Pancreas (tissue), 10 donors: ENCODE measurements at regions not wholly inside any gene's neighbourhood (a gene's known extent, or its start where the extent isn't known, plus 50 kb on each side); places are given as distances from the start of the nearest gene placed in this dataset.

Experiments
- ATAC-seq, 4 donors: fragments of 200-7000 bp; cut with Tn5 transposase; one replicate each; pipeline versions ENCODE4 v1.8.0 to v1.9.1; 2020; ENCODE audit warnings: mild to moderate bottlenecking in 4 of 4, moderate library complexity in 4 of 4
- DNase-seq, 6 donors: peaks; one replicate each; pipeline ENCODE4 v3.0.0-alpha.2; 2020
- FAIRE-seq: peaks from 2 replicates; lab custom pipeline; 2012; peaks lifted over from hg19 to GRCh38; lab: Jason Lieb, UNC
- H3K27ac ChIP-seq, 4 donors: fragments of 200-600 bp; sonication (generic); 1 replicate in 3 of 4; 2 replicates in 1 of 4; pipeline versions ENCODE4 v1.5.0 to v1.8.0; 2020
- H3K27me3 ChIP-seq, 4 donors: fragments of 200-600 bp; one replicate each; pipeline ENCODE4 v1.8.0; 2021
- H3K36me3 ChIP-seq, 3 donors: fragments of 200-600 bp; sonication (generic) in 1 of 3; one replicate each; pipeline versions ENCODE4 v1.5.0 to v1.8.0; 2020 to 2021
- H3K4me1 ChIP-seq, 3 donors: fragments of 200-600 bp; one replicate each; pipeline ENCODE4 v1.8.0; 2021
- H3K4me3 ChIP-seq, 4 donors: fragments of 200-600 bp; sonication (generic) in 2 of 4; one replicate each; pipeline versions ENCODE4 v1.5.0 to v1.8.0; 2020 to 2021
- H3K9me3 ChIP-seq, 4 donors: fragments of 200-600 bp; one replicate each; pipeline ENCODE4 v1.8.0; 2021
- WGBS, 2 donors: extraction: QIAGEN DNeasy Blood & Tissue Kit; methylation state at CpG; one replicate each; pipeline ENCODE4 v1.1.7; 2013; 5-methylcytosine and 5-hydroxymethylcytosine counted together
- intact Hi-C, 3 donors: fragments of 100-400 bp; cut with DNase I; formaldehyde crosslinking; loops; one replicate each; pipeline versions ENCODE4 v1.11.1 to v1.14.2; 2022
- TF ChIP-seq, protein P1 (sequence below), 4 donors: fragments of 200-600 bp; sonication (generic) in 3 of 4; IDR thresholded peaks; one replicate each; pipeline versions ENCODE4 v1.5.0 to v1.8.0; 2021; ENCODE audit warnings: antibody characterized with exemption in 4 of 4
- donor health status: healthy with polysubstance abuse.
- donor health status: DM: no; HTN: no; CAD: no; lungs with moderate emphysema.
- donor health status: DM: no; HTN: no; CAD: no.
- donor health status: control.
- donor health status: control.
- donor health status: Bipolar disorder and iron deficiency.
- donor health status: DM: yes; HTN: yes; CAD: no.
- donor health status: DM: no; HTN: no; CAD: no.
- donor health status: DM: no; HTN: no; CAD: no.
- donor health status: DM: yes; HTN: yes; CAD: no.

DNA sequence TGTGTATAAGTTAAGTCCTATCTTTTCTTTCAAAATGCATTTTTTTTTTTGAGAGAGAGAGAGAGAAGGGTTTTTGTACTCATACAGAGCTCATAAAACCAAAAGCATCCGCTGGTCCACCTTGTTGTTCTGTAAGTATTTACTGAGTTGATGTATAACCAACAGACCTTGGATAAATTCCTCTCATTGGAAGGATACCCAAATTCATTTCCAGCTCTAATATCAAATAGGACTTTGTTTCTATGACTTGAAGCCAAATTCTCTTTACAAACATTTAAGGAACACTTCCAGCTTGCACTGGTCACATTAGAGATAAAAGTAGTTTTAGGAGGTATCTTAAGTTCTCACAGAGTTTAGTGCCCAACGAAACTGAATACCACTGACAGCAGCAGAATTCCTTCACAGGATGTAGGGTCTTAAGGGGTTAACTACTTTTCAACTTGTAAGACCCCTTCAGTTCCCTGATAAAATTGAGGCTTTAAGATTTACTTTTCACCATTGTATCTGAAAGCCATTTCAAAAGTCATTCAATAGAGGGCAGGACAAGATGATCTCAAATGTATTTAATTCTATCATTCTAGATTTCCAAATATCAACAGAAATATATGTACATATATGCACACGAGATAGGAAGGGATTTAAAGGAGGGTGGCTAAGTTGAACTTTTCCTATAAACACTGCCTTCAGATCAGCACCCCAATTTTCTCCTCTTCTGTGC, 1398.5 kb upstream of the CELF4 start:
- no peak for FAIRE-seq
- intact Hi-C loops = no loop called here
- ATAC-seq = no peak
- no peak for DNase-seq
- Histone ChIP-seq H3K9me3 (no peaks in the 10 kb centered on the region), H3K4me3 (no peak overlapping the region), H3K36me3 (no peaks in the 10 kb centered on the region), H3K27me3 (peaks cover 0 to 6% (median 0%) of the 10 kb centered on the region in 4 donors), H3K27ac (no peak overlapping the region), H3K4me1 (no peaks in the 10 kb centered on the region)
- TF ChIP-seq, protein P1, sequence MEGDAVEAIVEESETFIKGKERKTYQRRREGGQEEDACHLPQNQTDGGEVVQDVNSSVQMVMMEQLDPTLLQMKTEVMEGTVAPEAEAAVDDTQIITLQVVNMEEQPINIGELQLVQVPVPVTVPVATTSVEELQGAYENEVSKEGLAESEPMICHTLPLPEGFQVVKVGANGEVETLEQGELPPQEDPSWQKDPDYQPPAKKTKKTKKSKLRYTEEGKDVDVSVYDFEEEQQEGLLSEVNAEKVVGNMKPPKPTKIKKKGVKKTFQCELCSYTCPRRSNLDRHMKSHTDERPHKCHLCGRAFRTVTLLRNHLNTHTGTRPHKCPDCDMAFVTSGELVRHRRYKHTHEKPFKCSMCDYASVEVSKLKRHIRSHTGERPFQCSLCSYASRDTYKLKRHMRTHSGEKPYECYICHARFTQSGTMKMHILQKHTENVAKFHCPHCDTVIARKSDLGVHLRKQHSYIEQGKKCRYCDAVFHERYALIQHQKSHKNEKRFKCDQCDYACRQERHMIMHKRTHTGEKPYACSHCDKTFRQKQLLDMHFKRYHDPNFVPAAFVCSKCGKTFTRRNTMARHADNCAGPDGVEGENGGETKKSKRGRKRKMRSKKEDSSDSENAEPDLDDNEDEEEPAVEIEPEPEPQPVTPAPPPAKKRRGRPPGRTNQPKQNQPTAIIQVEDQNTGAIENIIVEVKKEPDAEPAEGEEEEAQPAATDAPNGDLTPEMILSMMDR (IDR thresholded peaks at IDR 0.05) = no peak
- WGBS, 2 donors = 27 to 41% methylated on average over 3 of the region's 3 CpGs

DNA sequence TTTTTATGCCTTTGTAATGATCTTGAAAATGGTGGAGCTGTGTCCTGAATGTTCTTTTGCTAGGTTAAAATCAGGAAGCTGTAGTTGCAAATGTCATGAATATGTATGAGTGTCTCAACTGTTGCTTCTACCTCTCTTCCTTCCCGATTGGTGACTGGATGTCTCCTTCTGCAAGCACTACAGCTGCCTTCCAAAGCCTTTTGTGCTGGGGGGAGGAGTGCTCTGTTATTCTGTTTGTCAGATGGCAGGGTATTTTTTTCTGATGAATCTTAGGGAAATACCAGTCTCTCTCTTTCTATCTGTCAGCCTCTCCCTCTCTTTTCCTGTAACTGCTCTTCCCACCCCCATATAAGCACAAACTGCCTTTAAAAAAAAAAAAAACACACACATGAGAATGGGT, 1396.3 kb upstream of the CELF4 start:
- Histone ChIP-seq H3K4me3 (no peak overlapping the region), H3K9me3 (no peaks in the 10 kb centered on the region), H3K27ac (no peak overlapping the region), H3K36me3 (no peaks in the 10 kb centered on the region), H3K27me3 (peaks cover 0 to 6% (median 0%) of the 10 kb centered on the region in 4 donors), H3K4me1 (no peaks in the 10 kb centered on the region)
- intact Hi-C loops = no loop called here
- FAIRE-seq (no peak), DNase-seq (no peak), ATAC-seq (no peak)
- TF ChIP-seq, protein P1 (IDR thresholded peaks at IDR 0.05) = no peak
- WGBS, 2 donors = 15 to 31% methylated on average over 1 of the region's 1 CpG

DNA sequence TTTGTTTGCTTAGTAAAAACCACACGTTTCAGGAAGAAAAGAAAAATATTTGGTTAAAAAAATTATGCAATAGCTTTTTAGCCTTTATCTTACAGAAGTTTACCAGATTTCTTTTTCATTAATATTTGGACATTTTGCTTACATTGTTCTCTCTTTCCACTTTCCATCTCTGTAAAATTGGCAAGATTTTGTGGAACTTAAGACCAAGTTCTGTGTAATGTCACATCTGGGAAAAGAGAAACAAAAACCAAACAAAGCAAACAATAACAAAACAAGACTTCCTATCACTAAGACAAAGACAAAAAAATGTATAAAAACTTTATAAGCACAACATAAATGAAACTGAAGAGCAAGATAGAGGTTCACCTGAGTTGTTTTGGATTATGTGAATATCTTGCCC, 1392.1 kb upstream of the CELF4 start:
- TF ChIP-seq, protein P1 (IDR thresholded peaks at IDR 0.05) = no peak
- no peaks in the 10 kb centered on the region for H3K9me3 ChIP-seq
- no peak for DNase-seq
- H3K27ac ChIP-seq = no peak overlapping the region
- ATAC-seq = no peak
- no peaks in the 10 kb centered on the region for H3K36me3 ChIP-seq
- H3K4me1 ChIP-seq = no peaks in the 10 kb centered on the region
- no peak overlapping the region for H3K4me3 ChIP-seq
- WGBS, 2 donors = 4 to 9% methylated on average over 1 of the region's 1 CpG
- no peak for FAIRE-seq
- intact Hi-C loops = no loop called here
- peaks cover 0 to 2% (median 0%) of the 10 kb centered on the region in 4 donors for H3K27me3 ChIP-seq

DNA sequence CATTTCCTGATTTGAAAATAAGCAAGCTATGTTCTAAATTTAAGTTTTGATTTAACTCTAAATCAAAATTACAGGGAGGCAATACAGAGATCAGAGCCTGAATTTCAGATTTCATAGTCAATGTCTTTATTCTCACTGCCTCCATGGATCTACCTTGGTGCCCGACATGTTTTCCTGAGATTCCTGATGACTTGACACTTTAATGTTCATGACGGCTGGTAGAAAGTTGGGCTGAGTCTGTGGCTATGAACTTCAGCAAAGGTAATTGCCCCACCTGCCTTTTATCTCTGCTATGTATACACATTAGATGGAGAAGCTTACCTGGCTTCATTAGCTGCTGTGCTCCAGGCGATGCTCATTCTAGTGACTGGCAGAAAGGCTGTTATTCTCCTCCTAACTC, 1390.5 kb upstream of the CELF4 start:
- ATAC-seq (no peak), DNase-seq (no peak), FAIRE-seq (no peak)
- H3K9me3 ChIP-seq = no peaks in the 10 kb centered on the region
- TF ChIP-seq, protein P1 (IDR thresholded peaks at IDR 0.05) = no peak
- no peaks in the 10 kb centered on the region for H3K4me1 ChIP-seq
- intact Hi-C loops = no loop called here
- H3K36me3 ChIP-seq = no peaks in the 10 kb centered on the region
- no peak overlapping the region for H3K27ac ChIP-seq
- H3K4me3 ChIP-seq = no peak overlapping the region
- WGBS, 2 donors = 31 to 36% methylated on average over 3 of the region's 3 CpGs
- no peaks in the 10 kb centered on the region for H3K27me3 ChIP-seq

DNA sequence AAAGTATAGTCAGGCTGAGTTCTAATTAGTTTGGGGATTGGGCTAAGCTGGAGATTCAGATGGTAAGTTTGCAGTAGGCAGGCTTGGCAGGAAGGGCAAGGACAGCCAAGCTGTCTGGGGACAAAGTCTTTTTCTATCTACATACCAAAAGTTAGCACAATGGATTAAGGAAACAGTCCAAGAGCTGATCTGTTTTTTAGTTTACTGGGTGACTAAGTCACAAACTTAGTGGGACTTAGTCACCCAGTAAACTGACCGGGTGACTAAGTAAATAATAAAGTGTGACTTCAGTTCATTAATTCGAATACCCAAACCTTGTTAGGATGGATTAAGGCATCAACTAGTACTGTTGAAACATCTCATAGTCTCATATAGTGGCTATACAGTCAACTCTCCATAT, 1386.0 kb upstream of the CELF4 start:
- TF ChIP-seq, protein P1 (IDR thresholded peaks at IDR 0.05) = no peak
- H3K27ac ChIP-seq = no peak overlapping the region
- no peaks in the 10 kb centered on the region for H3K27me3 ChIP-seq
- FAIRE-seq = no peak
- WGBS, 2 donors = 41 to 59% methylated on average over 2 of the region's 2 CpGs
- no peak for ATAC-seq
- intact Hi-C loops = no loop called here
- H3K4me3 ChIP-seq = no peak overlapping the region
- DNase-seq = no peak
- no peaks in the 10 kb centered on the region for H3K9me3 ChIP-seq
- no peaks in the 10 kb centered on the region for H3K36me3 ChIP-seq
- no peaks in the 10 kb centered on the region for H3K4me1 ChIP-seq
